IMR-90 (cell line): ENCODE measurements at regions not wholly inside any gene's neighbourhood (a gene's known extent, or its start where the extent isn't known, plus 50 kb on each side); places are given as distances from the start of the nearest gene placed in this dataset.

Source experiments
- POLR2A ChIP-seq: IDR thresholded peaks from 2 replicates; pipeline ENCODE4 v1.6.1; 2012; ENCODE audit warnings: mild to moderate bottlenecking, low read depth, low read length
- RFX5 ChIP-seq: IDR thresholded peaks from 2 replicates; pipeline ENCODE4 v1.8.0; 2012; ENCODE audit warnings: low read depth, mild to moderate bottlenecking, low read length, moderate library complexity
- TF ChIP-seq, protein P1 (sequence below): conservative IDR thresholded peaks from 2 replicates; pipeline ENCODE4 v1.5.1; 2012; ENCODE audit warnings: mild to moderate bottlenecking, low read depth, low read length, improper control_type of control experiment

DNA sequence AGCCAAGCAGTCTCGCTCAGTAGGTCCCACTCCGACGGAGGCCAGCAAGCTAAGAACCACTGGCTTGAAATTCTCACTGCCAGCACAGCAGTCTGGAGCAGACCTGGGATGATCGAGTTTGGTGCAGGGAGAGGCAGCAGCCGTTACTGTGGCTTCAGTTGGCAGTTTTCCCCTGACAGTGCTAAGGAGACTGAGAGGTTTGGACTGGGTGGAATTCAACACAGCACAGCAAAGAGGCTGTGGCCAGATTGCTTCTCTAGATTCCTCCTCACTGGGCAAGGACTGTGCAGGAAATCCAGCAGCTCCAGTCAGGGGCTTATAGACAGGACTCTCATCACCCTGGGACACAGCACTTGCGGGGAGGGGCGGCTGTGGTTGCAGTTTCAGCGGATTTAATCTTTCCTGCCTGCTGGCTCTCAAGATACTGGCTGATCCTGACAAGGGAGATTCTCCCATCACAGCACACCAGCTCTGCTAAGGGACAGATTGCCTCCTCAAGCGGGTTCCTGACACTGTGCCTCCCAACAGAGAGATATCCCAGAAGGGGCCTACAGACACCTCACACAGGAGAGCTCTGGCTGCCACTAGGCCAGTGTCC lies 122.1 kb downstream of the YIPF5 start:
- TF ChIP-seq, protein P1, sequence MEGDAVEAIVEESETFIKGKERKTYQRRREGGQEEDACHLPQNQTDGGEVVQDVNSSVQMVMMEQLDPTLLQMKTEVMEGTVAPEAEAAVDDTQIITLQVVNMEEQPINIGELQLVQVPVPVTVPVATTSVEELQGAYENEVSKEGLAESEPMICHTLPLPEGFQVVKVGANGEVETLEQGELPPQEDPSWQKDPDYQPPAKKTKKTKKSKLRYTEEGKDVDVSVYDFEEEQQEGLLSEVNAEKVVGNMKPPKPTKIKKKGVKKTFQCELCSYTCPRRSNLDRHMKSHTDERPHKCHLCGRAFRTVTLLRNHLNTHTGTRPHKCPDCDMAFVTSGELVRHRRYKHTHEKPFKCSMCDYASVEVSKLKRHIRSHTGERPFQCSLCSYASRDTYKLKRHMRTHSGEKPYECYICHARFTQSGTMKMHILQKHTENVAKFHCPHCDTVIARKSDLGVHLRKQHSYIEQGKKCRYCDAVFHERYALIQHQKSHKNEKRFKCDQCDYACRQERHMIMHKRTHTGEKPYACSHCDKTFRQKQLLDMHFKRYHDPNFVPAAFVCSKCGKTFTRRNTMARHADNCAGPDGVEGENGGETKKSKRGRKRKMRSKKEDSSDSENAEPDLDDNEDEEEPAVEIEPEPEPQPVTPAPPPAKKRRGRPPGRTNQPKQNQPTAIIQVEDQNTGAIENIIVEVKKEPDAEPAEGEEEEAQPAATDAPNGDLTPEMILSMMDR: no peak
- TF ChIP-seq POLR2A (no peak), RFX5 (no peak)
